GM23338 (cell line): ENCODE measurements at regions not wholly inside any gene's neighbourhood (a gene's known extent, or its start where the extent isn't known, plus 50 kb on each side); places are given as distances from the start of the nearest gene placed in this dataset.
"Not testable (repeated sequence)": the region's sequence is repeated elsewhere in the genome, so short reads cannot be mapped to it uniquely, and the experiment has no call there.

ENCODE experiments used
- ATAC-seq: fragments of 200-7000 bp; cut with Tn5 transposase; 3 replicates; pipeline ENCODE4 v1.9.1; 2020
- DNase-seq: peaks from one replicate; pipeline ENCODE4 v3.0.0-alpha.2; 2015; ENCODE audit warnings: low spot score
- H2AFZ ChIP-seq: fragments of 200-600 bp; sonication (generic); 2 replicates; pipeline ENCODE4 v1.8.0; 2016; ENCODE audit warnings: antibody characterized with exemption, mild to moderate bottlenecking, moderate library complexity
- H3F3A ChIP-seq: fragments of 200-600 bp; sonication (generic); replicated peaks from 2 replicates; pipeline ENCODE4 v1.8.0; 2017; ENCODE audit warnings: antibody characterized with exemption, mixed run types, low read depth
- H3K27ac ChIP-seq: fragments of 200-600 bp; sonication (generic); 2 replicates; pipeline ENCODE4 v1.6.1; 2016; ENCODE audit warnings: low read depth
- H3K27me3 ChIP-seq: fragments of 200-600 bp; sonication (generic); 2 replicates; pipeline ENCODE4 v1.8.0; 2016; ENCODE audit warnings: mild to moderate bottlenecking, mixed run types, moderate library complexity; ENCODE audit not compliant: insufficient read depth
- H3K36me3 ChIP-seq: fragments of 200-600 bp; sonication (generic); 2 replicates; pipeline ENCODE4 v1.8.0; 2016; ENCODE audit warnings: mild to moderate bottlenecking; ENCODE audit not compliant: insufficient read depth
- H3K4me1 ChIP-seq: fragments of 200-600 bp; sonication (generic); 2 replicates; pipeline ENCODE4 v1.8.0; 2016; ENCODE audit warnings: mild to moderate bottlenecking, moderate library complexity; ENCODE audit not compliant: insufficient read depth
- H3K4me2 ChIP-seq: fragments of 200-600 bp; sonication (generic); 2 replicates; pipeline ENCODE4 v1.7.1; 2017; ENCODE audit warnings: mixed run types
- H3K4me3 ChIP-seq: fragments of 200-600 bp; sonication (generic); 2 replicates; pipeline ENCODE4 v1.6.1; 2016; ENCODE audit warnings: mixed run types
- H3K79me2 ChIP-seq: fragments of 200-600 bp; sonication (generic); replicated peaks from 2 replicates; pipeline ENCODE4 v1.8.0; 2017; ENCODE audit warnings: mild to moderate bottlenecking; ENCODE audit not compliant: insufficient read depth
- H3K9me2 ChIP-seq: fragments of 200-600 bp; sonication (generic); 2 replicates; pipeline ENCODE4 v1.8.0; 2017; ENCODE audit not compliant: insufficient read depth
- H4K20me1 ChIP-seq: fragments of 200-600 bp; sonication (generic); replicated peaks from 2 replicates; pipeline ENCODE4 v1.8.0; 2017; ENCODE audit warnings: mild to moderate bottlenecking; ENCODE audit not compliant: insufficient read depth
- H3K27ac Mint-ChIP-seq: 2 replicates; pipeline ENCODE4 v1.8.0; 2020; ENCODE audit warnings: inconsistent platforms, mild to moderate bottlenecking, moderate library complexity, mixed read lengths
- H3K27me3 Mint-ChIP-seq: 3 replicates; pipeline ENCODE4 v1.8.0; 2022; ENCODE audit warnings: low read depth, mild to moderate bottlenecking, moderate library complexity, mixed read lengths, inconsistent platforms; ENCODE audit not compliant: insufficient read depth, poor library complexity
- H3K36me3 Mint-ChIP-seq: 3 replicates; pipeline ENCODE4 v1.8.0; 2021; ENCODE audit warnings: low read depth, mild to moderate bottlenecking, inconsistent platforms, moderate library complexity, mixed read lengths
- H3K4me1 Mint-ChIP-seq: 3 replicates; pipeline ENCODE4 v1.8.0; 2020; ENCODE audit warnings: mild to moderate bottlenecking, inconsistent platforms, mixed read lengths
- H3K4me3 Mint-ChIP-seq: 3 replicates; pipeline ENCODE4 v1.8.0; 2021; ENCODE audit warnings: moderate library complexity, mild to moderate bottlenecking, inconsistent platforms, mixed read lengths
- H3K9me3 Mint-ChIP-seq: 3 replicates; pipeline ENCODE4 v1.8.0; 2020; ENCODE audit warnings: moderate library complexity, mild to moderate bottlenecking, inconsistent platforms, mixed read lengths
- CREB1 ChIP-seq: fragments of 250-450 bp; sonication (Bioruptor Pico); IDR thresholded peaks from 2 replicates; pipeline ENCODE4 v1.5.0; 2020; ENCODE audit warnings: low read depth, mild to moderate bottlenecking, moderate library complexity
- ETS1 ChIP-seq: IDR thresholded peaks from 2 replicates; pipeline ENCODE4 v1.6.1; 2016; ENCODE audit warnings: antibody characterized with exemption
- EZH2 ChIP-seq: fragments of 200-600 bp; sonication (generic); IDR thresholded peaks from one replicate; pipeline ENCODE4 v1.8.0; 2017; ENCODE audit warnings: antibody characterized with exemption, mild to moderate bottlenecking, low read depth; ENCODE audit not compliant: unreplicated experiment
- EZH2phosphoT487 ChIP-seq: fragments of 200-600 bp; sonication (generic); IDR thresholded peaks from one replicate; pipeline ENCODE4 v1.8.1; 2018; ENCODE audit warnings: antibody characterized with exemption; ENCODE audit not compliant: unreplicated experiment
- JUNB ChIP-seq: IDR thresholded peaks from one replicate; pipeline ENCODE4 v1.6.1; 2016; ENCODE audit warnings: antibody characterized with exemption; ENCODE audit not compliant: unreplicated experiment
- NANOG ChIP-seq: IDR thresholded peaks from 2 replicates; pipeline ENCODE4 v1.6.1; 2016; ENCODE audit warnings: antibody characterized with exemption, borderline replicate concordance
- POLR2AphosphoS5 ChIP-seq: IDR thresholded peaks from 2 replicates; pipeline ENCODE4 v1.6.1; 2016; ENCODE audit warnings: antibody characterized with exemption, low read depth
- REST ChIP-seq: IDR thresholded peaks from one replicate; pipeline ENCODE4 v1.6.1; 2018; ENCODE audit warnings: antibody characterized with exemption; ENCODE audit not compliant: unreplicated experiment
- STAT1 ChIP-seq: IDR thresholded peaks from one replicate; pipeline ENCODE4 v1.6.1; 2016; ENCODE audit warnings: antibody characterized with exemption; ENCODE audit not compliant: unreplicated experiment
- ZNF114 ChIP-seq: fragments of 250-450 bp; sonication (Bioruptor Pico); IDR thresholded peaks from 2 replicates; pipeline ENCODE4 v1.5.0; 2020; ENCODE audit warnings: mild to moderate bottlenecking, moderate library complexity
- ZNF331 ChIP-seq: fragments of 250-450 bp; sonication (Bioruptor Pico); IDR thresholded peaks from 2 replicates; pipeline ENCODE4 v1.5.0; 2020; ENCODE audit warnings: low read depth, mild to moderate bottlenecking, moderate library complexity
- ZNF462 ChIP-seq: fragments of 250-450 bp; sonication (Bioruptor Pico); IDR thresholded peaks from 2 replicates; pipeline ENCODE4 v1.5.0; 2020; ENCODE audit warnings: mild to moderate bottlenecking, moderate library complexity

GRCh38 chr18:44580782-44581181, 99.9 kb upstream of the SETBP1 start:
- not testable (repeated sequence) for ATAC-seq, H3K4me1 Mint-ChIP-seq

GRCh38 chr18:44582456-44582855, 98.2 kb upstream of the SETBP1 start:
- no peaks in the 10 kb centered on the region for H4K20me1 ChIP-seq
- H3K27me3 ChIP-seq = no peaks in the 10 kb centered on the region
- H3K4me3 Mint-ChIP-seq = no peak overlapping the region
- no peak for ATAC-seq
- H3K4me1 Mint-ChIP-seq = peaks cover 5% of the 10 kb centered on the region; the same call in 1 of the 3 replicates
- no peaks in the 10 kb centered on the region for H3K79me2 ChIP-seq
- no peaks in the 10 kb centered on the region for H3K36me3 ChIP-seq
- H3K9me3 Mint-ChIP-seq = no peaks in the 10 kb centered on the region
- H3K4me3 ChIP-seq = no peak overlapping the region
- H3K4me1 ChIP-seq = no peaks in the 10 kb centered on the region
- no peaks in the 10 kb centered on the region for H3K36me3 Mint-ChIP-seq
- no peaks in the 10 kb centered on the region for H3K27me3 Mint-ChIP-seq
- H2AFZ ChIP-seq = no peak overlapping the region
- DNase-seq = no peak
- no peak overlapping the region for H3K27ac ChIP-seq
- H3K4me2 ChIP-seq = no peak overlapping the region
- no peaks in the 10 kb centered on the region for H3K9me2 ChIP-seq
- no peak overlapping the region for H3K27ac Mint-ChIP-seq
- no peaks in the 10 kb centered on the region for H3F3A ChIP-seq
- TF ChIP-seq EZH2 (no peak), ZNF462 (CRISPR knock-in tag) (no peak), REST (no peak), ETS1 (no peak), ZNF331 (CRISPR knock-in tag) (no peak), JUNB (no peak), STAT1 (no peak), ZNF114 (CRISPR knock-in tag) (no peak), POLR2AphosphoS5 (no peak), NANOG (no peak), EZH2phosphoT487 (no peak), CREB1 (CRISPR knock-in tag) (no peak)

More at GRCh38 chr18:44580782-44581181, 99.9 kb upstream of the SETBP1 start:
- not testable (repeated sequence) for H3K36me3 Mint-ChIP-seq, H3K36me3 ChIP-seq, H3K9me3 Mint-ChIP-seq, H3K4me3 ChIP-seq, H2AFZ ChIP-seq, H3K4me3 Mint-ChIP-seq, H4K20me1 ChIP-seq, H3K27me3 ChIP-seq, H3K4me1 ChIP-seq, DNase-seq, H3K27ac ChIP-seq, H3K27me3 Mint-ChIP-seq, H3K9me2 ChIP-seq, H3K4me2 ChIP-seq, H3K79me2 ChIP-seq, H3K27ac Mint-ChIP-seq, H3F3A ChIP-seq
